Fibroblast of lung (primary cell): ENCODE measurements at regions not wholly inside any gene's neighbourhood (a gene's known extent, or its start where the extent isn't known, plus 50 kb on each side); places are given as distances from the start of the nearest gene placed in this dataset.

ENCODE experiments used
- DNase-seq, 2 donors: peaks; one replicate each; pipeline versions ENCODE4 v3.0.0 to v3.0.0-alpha.2; 2010; ENCODE audit warnings: low read depth in 2 of 2
- H2AFZ ChIP-seq: 2 replicates; pipeline ENCODE4 v1.5.1; 2012; ENCODE audit warnings: low read length, control low read depth, inconsistent platforms
- H3K27ac ChIP-seq: 2 replicates; pipeline ENCODE4 v1.5.1; 2011; ENCODE audit warnings: low read length, control low read depth; ENCODE audit not compliant: insufficient read depth
- H3K27me3 ChIP-seq: 2 replicates; pipeline ENCODE4 v1.5.1; 2011; ENCODE audit warnings: mild to moderate bottlenecking, low read length; ENCODE audit not compliant: control insufficient read depth, insufficient read depth
- H3K36me3 ChIP-seq: 2 replicates; pipeline ENCODE4 v1.5.1; 2011; ENCODE audit warnings: low read length; ENCODE audit not compliant: control insufficient read depth, insufficient read depth
- H3K4me1 ChIP-seq: 2 replicates; pipeline ENCODE4 v1.5.1; 2011; ENCODE audit warnings: low read length; ENCODE audit not compliant: control insufficient read depth, insufficient read depth; ENCODE audit errors: extremely low read depth
- H3K4me2 ChIP-seq: 2 replicates; pipeline ENCODE4 v1.5.1; 2011; ENCODE audit warnings: low read length, control low read depth; ENCODE audit not compliant: insufficient read depth; ENCODE audit errors: extremely low read depth
- H3K4me3 ChIP-seq, 4 experiments: fragments of 200-600 bp in 1 of 4; sonication (generic) in 1 of 4; replicated peaks in 1 of 4; 2 replicates each; pipeline ENCODE4 v1.5.1; 2011 to 2016; ENCODE audit warnings: low read length in 4 of 4, low read depth in 3 of 4, mild to moderate bottlenecking in 3 of 4, control low read depth in 2 of 4, inconsistent platforms in 1 of 4, mixed read lengths in 1 of 4; ENCODE audit not compliant: insufficient read depth in 1 of 4; ENCODE audit errors: control extremely low read depth in 1 of 4
- H3K79me2 ChIP-seq: 2 replicates; pipeline ENCODE4 v1.5.1; 2012; ENCODE audit warnings: mild to moderate bottlenecking, low read length, inconsistent platforms; ENCODE audit not compliant: control insufficient read depth, insufficient read depth
- H3K9ac ChIP-seq: 2 replicates; pipeline ENCODE4 v1.5.1; 2011; ENCODE audit warnings: mild to moderate bottlenecking, low read length, control low read depth; ENCODE audit not compliant: insufficient read depth
- H3K9me3 ChIP-seq: 2 replicates; pipeline ENCODE4 v1.5.1; 2012; ENCODE audit warnings: low read depth, low read length; ENCODE audit not compliant: control insufficient read depth, insufficient read depth
- H4K20me1 ChIP-seq: 2 replicates; pipeline ENCODE4 v1.5.1; 2011; ENCODE audit warnings: low read length; ENCODE audit not compliant: control insufficient read depth, insufficient read depth; ENCODE audit errors: extremely low read depth
- CTCF ChIP-seq, 2 donors: IDR thresholded peaks in 1 of 2; conservative IDR thresholded peaks in 1 of 2; 1 replicate in 1 of 2; 2 replicates in 1 of 2; pipeline ENCODE4 v1.5.1; 2011 to 2012; ENCODE audit warnings: low read length in 2 of 2, control low read depth in 1 of 2, inconsistent platforms in 1 of 2, low read depth in 1 of 2, mild to moderate bottlenecking in 1 of 2
- EZH2 ChIP-seq: IDR thresholded peaks from 2 replicates; pipeline ENCODE4 v1.5.1; 2012; ENCODE audit warnings: low read length, control low read depth, mild to moderate bottlenecking; ENCODE audit errors: missing control alignments

GRCh38 chr12:127421614-127422013 lies 845.4 kb upstream of the TMEM132C start:
- Histone ChIP-seq H3K4me3 (no peak overlapping the region), H3K79me2 (no peaks in the 10 kb centered on the region), H3K27me3 (no peaks in the 10 kb centered on the region), H3K9me3 (no peaks in the 10 kb centered on the region), H4K20me1 (no peaks in the 10 kb centered on the region), H3K36me3 (no peaks in the 10 kb centered on the region), H3K27ac (no peak overlapping the region), H2AFZ (no peak overlapping the region), H3K9ac (no peak overlapping the region), H3K4me1 (no peaks in the 10 kb centered on the region), H3K4me2 (no peak overlapping the region)
- DNase-seq: no peak
- TF ChIP-seq EZH2 (no peak), CTCF (conservative IDR thresholded peaks at IDR 0.05 in 1 of 2, IDR thresholded peaks at IDR 0.05 in 1 of 2; ENCODE audit: low read depth in 1 of 2, low read length in 2 of 2) (no peak)

- TF ChIP-seq CTCF (conservative IDR thresholded peaks at IDR 0.05 in 1 of 2, IDR thresholded peaks at IDR 0.05 in 1 of 2; ENCODE audit: low read depth in 1 of 2, low read length in 2 of 2) (no peak), EZH2 (no peak)
- no peaks in the 10 kb centered on the region for H3K36me3 ChIP-seq
- no peak overlapping the region for H3K4me2 ChIP-seq
- H4K20me1 ChIP-seq: no peaks in the 10 kb centered on the region
- H3K27me3 ChIP-seq: no peaks in the 10 kb centered on the region
- H3K79me2 ChIP-seq: no peaks in the 10 kb centered on the region
- no peak overlapping the region for H3K4me3 ChIP-seq
- DNase-seq: no peak
- H2AFZ ChIP-seq: no peak overlapping the region
- no peak overlapping the region for H3K9ac ChIP-seq
- no peak overlapping the region for H3K27ac ChIP-seq
- no peaks in the 10 kb centered on the region for H3K9me3 ChIP-seq
- no peaks in the 10 kb centered on the region for H3K4me1 ChIP-seq
Observed at GRCh38 chr12:127422935-127423566, 843.9 kb upstream of the TMEM132C start.

- Histone ChIP-seq H2AFZ (no peak overlapping the region), H3K4me3 (no peak overlapping the region), H3K4me2 (no peak overlapping the region), H3K9me3 (no peaks in the 10 kb centered on the region), H3K79me2 (no peaks in the 10 kb centered on the region), H3K4me1 (no peaks in the 10 kb centered on the region), H4K20me1 (no peaks in the 10 kb centered on the region), H3K27me3 (no peaks in the 10 kb centered on the region), H3K36me3 (no peaks in the 10 kb centered on the region), H3K9ac (no peak overlapping the region), H3K27ac (no peak overlapping the region)
- DNase-seq: no peak
- no peak for TF ChIP-seq CTCF (conservative IDR thresholded peaks at IDR 0.05 in 1 of 2, IDR thresholded peaks at IDR 0.05 in 1 of 2; ENCODE audit: low read depth in 1 of 2, low read length in 2 of 2)
- TF ChIP-seq EZH2: no peak
Observed at GRCh38 chr12:127425474-127425873, 841.5 kb upstream of the TMEM132C start.
